ENCODE measurements at regions not wholly inside any gene's neighbourhood (a gene's known extent, or its start where the extent isn't known, plus 50 kb on each side); places are given as distances from the start of the nearest gene placed in this dataset.

GRCh38 chr2:147779440-147779839 lies 65.4 kb upstream of the ACVR2A start (continued):
- TF ChIP-seq NANOG (IDR thresholded peaks at IDR 0.05; ENCODE audit: borderline replicate concordance) (no peak), REST (IDR thresholded peaks at IDR 0.05; ENCODE audit: unreplicated experiment) (no peak), POLR2AphosphoS5 (IDR thresholded peaks at IDR 0.05; ENCODE audit: low read depth) (no peak)

GRCh38 chr2:147777394-147777793 lies 67.4 kb upstream of the ACVR2A start:
- no peak overlapping the region for H3K27ac Mint-ChIP-seq
- H3K27ac ChIP-seq (ENCODE audit: low read depth) = no peak overlapping the region
- no peak overlapping the region for H3K4me3 ChIP-seq
- H3K4me1 Mint-ChIP-seq = peaks cover 11% of the 10 kb centered on the region
- DNase-seq (ENCODE audit: low spot score) = no peak
- no peaks in the 10 kb centered on the region for H3K9me3 Mint-ChIP-seq
- no peak overlapping the region for H3K4me2 ChIP-seq
- no peak overlapping the region for H3K4me3 Mint-ChIP-seq
- H3K4me1 ChIP-seq (ENCODE audit: insufficient read depth) = peaks cover 10% of the 10 kb centered on the region
- H3K27me3 ChIP-seq (ENCODE audit: insufficient read depth) = no peaks in the 10 kb centered on the region
- no peaks in the 10 kb centered on the region for H3F3A ChIP-seq (replicated peaks; ENCODE audit: low read depth)
- H3K36me3 ChIP-seq (ENCODE audit: insufficient read depth) = no peaks in the 10 kb centered on the region
- peaks cover 2% of the 10 kb centered on the region for H3K27me3 Mint-ChIP-seq (ENCODE audit: insufficient read depth, low read depth, poor library complexity)
- no peaks in the 10 kb centered on the region for H3K79me2 ChIP-seq (replicated peaks; ENCODE audit: insufficient read depth)
- 0 out of 2 replicates have a peak, but pooled peaks cover 5% of the 10 kb centered on the region for H3K9me2 ChIP-seq (ENCODE audit: insufficient read depth)
- ATAC-seq = no peak
- no peak overlapping the region for H2AFZ ChIP-seq
- no peaks in the 10 kb centered on the region for H4K20me1 ChIP-seq (replicated peaks; ENCODE audit: insufficient read depth)
- no peaks in the 10 kb centered on the region for H3K36me3 Mint-ChIP-seq (ENCODE audit: low read depth)
- TF ChIP-seq ETS1 (IDR thresholded peaks at IDR 0.05) (no peak), STAT1 (IDR thresholded peaks at IDR 0.05; ENCODE audit: unreplicated experiment) (no peak), ZNF114 (CRISPR knock-in tag; IDR thresholded peaks at IDR 0.05) (no peak), JUNB (IDR thresholded peaks at IDR 0.05; ENCODE audit: unreplicated experiment) (no peak), CTCF (conservative IDR thresholded peaks at IDR 0.05; ENCODE audit: low read depth in 2 of 2) (no peak), ZNF462 (CRISPR knock-in tag; IDR thresholded peaks at IDR 0.05) (no peak), CREB1 (CRISPR knock-in tag; IDR thresholded peaks at IDR 0.05; ENCODE audit: low read depth) (no peak), EZH2 (IDR thresholded peaks at IDR 0.05; ENCODE audit: low read depth, unreplicated experiment) (no peak), POLR2AphosphoS5 (IDR thresholded peaks at IDR 0.05; ENCODE audit: low read depth) (no peak), ZNF331 (CRISPR knock-in tag; IDR thresholded peaks at IDR 0.05; ENCODE audit: low read depth) (no peak), NANOG (IDR thresholded peaks at IDR 0.05; ENCODE audit: borderline replicate concordance) (no peak)

All from GM23338 (cell line).